HFF-Myc (cell line): ENCODE measurements at regions not wholly inside any gene's neighbourhood (a gene's known extent, or its start where the extent isn't known, plus 50 kb on each side); places are given as distances from the start of the nearest gene placed in this dataset.
A peak's percentile ranks its signal among the peaks of the same experiment; 100 is the strongest.

ENCODE experiments used
- DNase-seq: peaks from one replicate; pipeline ENCODE4 v3.0.0-alpha.2; 2011; ENCODE audit warnings: low read depth; ENCODE audit errors: extremely low read depth
- H3K4me3 ChIP-seq: replicated peaks from 2 replicates; pipeline ENCODE4 v1.5.1; 2011; ENCODE audit warnings: low read depth, mild to moderate bottlenecking, control low read depth, low read length
- CTCF ChIP-seq: IDR thresholded peaks from 2 replicates; pipeline ENCODE4 v1.5.1; 2012; ENCODE audit warnings: mild to moderate bottlenecking, low read depth, low read length, control low read depth; ENCODE audit errors: missing control alignments

GRCh38 chr12:93957870-93958269 is 190.5 kb upstream of the PLXNC1 start:
- no peak overlapping the region for H3K4me3 ChIP-seq
- DNase-seq = peak; percentile 36
- no peak for TF ChIP-seq CTCF

DNA sequence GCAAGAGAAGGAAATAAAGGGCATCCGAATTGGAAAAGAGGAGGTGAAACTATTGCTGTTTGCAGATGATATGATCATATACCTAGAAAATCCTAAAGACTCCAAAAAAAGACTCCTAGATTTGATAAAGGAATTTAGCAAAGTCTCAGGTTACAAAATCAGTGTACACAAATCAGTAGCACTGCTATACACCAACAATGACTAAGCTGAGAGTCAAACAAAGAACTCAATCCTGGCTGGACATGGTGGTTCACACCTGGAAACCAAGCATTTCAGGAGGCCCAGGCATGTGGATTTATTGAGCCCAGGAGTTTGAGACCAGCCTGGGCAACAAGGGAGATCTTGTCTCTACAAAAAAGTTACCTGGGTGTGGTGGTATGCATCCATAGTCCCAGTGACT is 188.7 kb upstream of the PLXNC1 start:
- DNase-seq = no peak
- no peak for TF ChIP-seq CTCF
- H3K4me3 ChIP-seq = no peak overlapping the region

GRCh38 chr12:93960521-93960920 is 187.9 kb upstream of the PLXNC1 start:
- H3K4me3 ChIP-seq = no peak overlapping the region
- DNase-seq = no peak
- no peak for TF ChIP-seq CTCF

GRCh38 chr12:93962336-93962735 is 186.0 kb upstream of the PLXNC1 start:
- TF ChIP-seq CTCF = no peak
- H3K4me3 ChIP-seq = no peak overlapping the region
- no peak for DNase-seq

- no peak for DNase-seq
- H3K4me3 ChIP-seq = no peak overlapping the region
- TF ChIP-seq CTCF = no peak
These were observed 183.4 kb upstream of the PLXNC1 start for GRCh38 chr12:93964936-93965335.

DNA sequence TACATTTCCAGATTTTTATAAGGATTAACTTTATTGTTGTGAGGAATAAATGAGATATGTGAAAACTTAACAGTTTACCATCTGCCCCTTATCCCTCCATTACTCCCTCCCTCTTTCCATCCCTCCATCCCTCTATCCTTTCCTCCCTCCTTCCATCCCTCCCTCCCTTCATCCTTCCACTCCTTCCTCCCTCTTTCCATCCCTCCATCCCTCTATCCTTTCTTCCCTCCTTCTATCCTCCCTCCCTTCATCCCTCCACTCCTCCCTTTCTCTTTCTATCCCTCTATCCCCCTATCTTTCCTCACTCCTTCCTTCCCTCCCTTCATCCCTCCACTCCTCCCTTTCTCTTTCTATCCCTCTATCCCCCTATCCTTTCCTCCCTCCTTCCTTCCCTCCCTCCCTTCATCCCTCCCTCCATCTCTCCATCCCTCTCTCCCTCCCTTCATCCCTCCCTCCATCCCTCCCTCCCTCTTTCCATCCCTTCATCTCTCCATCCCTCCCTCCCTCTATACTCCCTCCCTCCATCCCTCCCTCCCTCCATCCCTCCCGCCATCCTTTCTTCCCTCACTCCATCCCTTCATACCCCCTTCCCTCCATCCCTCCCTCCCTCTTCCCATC is 181.8 kb upstream of the PLXNC1 start:
- no peak for TF ChIP-seq CTCF
- DNase-seq = no peak
- H3K4me3 ChIP-seq = no peak overlapping the region

GRCh38 chr12:93967454-93967853 is 180.9 kb upstream of the PLXNC1 start:
- H3K4me3 ChIP-seq = no peak overlapping the region
- DNase-seq = no peak
- TF ChIP-seq CTCF = no peak
